ENCODE measurements at regions not wholly inside any gene's neighbourhood (a gene's known extent, or its start where the extent isn't known, plus 50 kb on each side); places are given as distances from the start of the nearest gene placed in this dataset.

DNA sequence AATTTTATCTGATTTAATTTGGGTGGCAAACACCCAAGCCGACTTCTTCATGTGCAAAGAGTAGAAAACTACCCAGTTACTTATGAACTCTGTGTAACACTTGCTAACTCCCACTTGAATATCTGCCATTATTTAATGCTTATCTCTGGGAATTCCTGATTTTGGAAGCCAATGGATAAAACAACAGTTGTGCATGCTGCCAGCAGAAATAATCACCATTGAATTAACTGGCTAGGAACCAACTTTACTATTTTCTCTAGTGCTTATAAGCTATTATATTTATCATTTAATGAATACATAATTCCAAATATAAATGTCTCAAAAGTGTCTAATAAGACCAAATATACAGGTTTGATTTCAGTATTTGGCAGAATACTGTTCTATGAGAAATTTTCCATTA lies 85.7 kb downstream of the IZUMO3 start:
- TF ChIP-seq, protein P1, sequence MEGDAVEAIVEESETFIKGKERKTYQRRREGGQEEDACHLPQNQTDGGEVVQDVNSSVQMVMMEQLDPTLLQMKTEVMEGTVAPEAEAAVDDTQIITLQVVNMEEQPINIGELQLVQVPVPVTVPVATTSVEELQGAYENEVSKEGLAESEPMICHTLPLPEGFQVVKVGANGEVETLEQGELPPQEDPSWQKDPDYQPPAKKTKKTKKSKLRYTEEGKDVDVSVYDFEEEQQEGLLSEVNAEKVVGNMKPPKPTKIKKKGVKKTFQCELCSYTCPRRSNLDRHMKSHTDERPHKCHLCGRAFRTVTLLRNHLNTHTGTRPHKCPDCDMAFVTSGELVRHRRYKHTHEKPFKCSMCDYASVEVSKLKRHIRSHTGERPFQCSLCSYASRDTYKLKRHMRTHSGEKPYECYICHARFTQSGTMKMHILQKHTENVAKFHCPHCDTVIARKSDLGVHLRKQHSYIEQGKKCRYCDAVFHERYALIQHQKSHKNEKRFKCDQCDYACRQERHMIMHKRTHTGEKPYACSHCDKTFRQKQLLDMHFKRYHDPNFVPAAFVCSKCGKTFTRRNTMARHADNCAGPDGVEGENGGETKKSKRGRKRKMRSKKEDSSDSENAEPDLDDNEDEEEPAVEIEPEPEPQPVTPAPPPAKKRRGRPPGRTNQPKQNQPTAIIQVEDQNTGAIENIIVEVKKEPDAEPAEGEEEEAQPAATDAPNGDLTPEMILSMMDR (IDR thresholded peaks at IDR 0.05) = no peak

GRCh38 chr9:24451346-24451745 lies 94.4 kb downstream of the IZUMO3 start:
- TF ChIP-seq, protein P1 (IDR thresholded peaks at IDR 0.05) = no peak

DNA sequence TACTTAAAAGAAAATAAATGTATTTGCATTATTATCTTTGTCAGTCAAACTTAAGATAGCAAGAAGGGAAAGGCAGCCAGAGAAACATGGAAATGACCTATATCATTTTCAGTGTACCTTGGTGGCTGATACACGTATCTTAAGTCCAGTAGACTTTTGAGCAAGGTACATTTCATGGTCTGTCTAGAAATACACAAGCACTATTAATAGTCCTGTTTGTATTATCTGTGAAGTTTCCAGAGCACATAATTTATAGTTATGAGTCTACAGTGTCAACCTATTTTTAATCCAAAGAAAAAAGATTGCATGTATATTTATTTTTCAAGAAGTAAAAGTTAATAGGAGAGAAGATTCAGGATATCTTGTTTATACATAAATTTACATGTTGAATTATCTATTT lies 95.7 kb downstream of the IZUMO3 start:
- TF ChIP-seq, protein P1 (IDR thresholded peaks at IDR 0.05) = no peak

DNA sequence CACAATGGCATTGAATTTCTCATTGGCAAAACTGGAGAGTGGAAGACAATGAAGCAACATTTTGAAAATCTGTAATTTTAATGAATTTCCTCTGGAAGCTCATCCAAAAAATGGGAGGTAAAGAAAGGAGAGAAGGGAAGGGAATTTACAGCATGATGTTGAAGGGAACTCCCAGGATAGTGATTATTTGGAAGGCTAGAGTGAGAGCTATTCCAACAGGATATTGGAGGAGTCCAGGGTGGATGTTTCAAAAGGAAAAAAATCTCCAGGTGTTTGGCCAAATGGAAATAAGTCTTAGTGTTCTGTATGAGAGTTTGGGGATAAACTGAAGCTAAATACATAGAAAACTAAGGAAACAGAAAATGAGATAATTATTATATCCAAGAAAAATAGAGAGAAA lies 106.2 kb downstream of the IZUMO3 start:
- TF ChIP-seq, protein P1 (IDR thresholded peaks at IDR 0.05) = no peak

GRCh38 chr9:24438876-24439275 lies 106.8 kb downstream of the IZUMO3 start:
- TF ChIP-seq, protein P1 (IDR thresholded peaks at IDR 0.05) = no peak

- TF ChIP-seq, protein P1 (IDR thresholded peaks at IDR 0.05) = no peak
These were observed 108.9 kb downstream of the IZUMO3 start for GRCh38 chr9:24436761-24437160.

DNA sequence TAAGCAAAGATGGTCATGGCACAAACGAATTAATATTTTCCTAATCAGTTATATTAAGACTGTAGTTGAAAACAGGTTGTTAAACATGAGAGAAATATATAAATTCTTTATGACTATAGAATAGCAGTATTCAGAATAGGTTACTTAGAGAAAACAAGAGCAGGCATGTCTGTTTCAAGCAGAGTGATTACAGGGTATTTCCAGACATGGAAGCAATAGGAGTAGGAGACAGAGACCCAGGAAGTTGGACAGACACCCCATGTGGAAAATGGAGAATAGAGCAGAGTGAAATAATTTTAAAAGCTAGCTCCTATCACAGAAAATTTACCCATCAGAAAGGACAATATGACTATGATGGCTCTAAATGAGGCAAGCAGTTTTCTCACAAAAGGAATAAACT lies 111.5 kb downstream of the IZUMO3 start:
- TF ChIP-seq, protein P1 (IDR thresholded peaks at IDR 0.05) = no peak

DNA sequence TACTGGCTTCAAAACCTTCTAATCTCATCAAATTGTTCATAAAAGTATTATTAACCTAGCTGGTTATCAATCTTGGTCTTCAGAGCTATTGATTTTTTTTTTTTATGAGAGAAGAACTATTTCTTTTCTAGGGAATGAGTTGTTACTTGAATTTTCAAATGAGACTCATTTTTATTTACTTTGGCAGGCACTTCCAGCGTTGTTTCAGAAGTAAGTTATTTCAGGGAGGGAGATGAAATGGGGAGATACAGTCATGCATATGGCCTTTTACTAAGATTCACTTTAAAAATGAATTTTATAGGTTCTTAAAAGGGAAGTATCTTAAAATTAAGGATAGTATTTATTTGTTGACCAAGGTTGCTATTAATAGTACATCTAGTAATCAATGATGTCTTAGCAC lies 129.6 kb downstream of the IZUMO3 start:
- TF ChIP-seq, protein P1 (IDR thresholded peaks at IDR 0.05) = no peak
